ENCODE measurements at regions not wholly inside any gene's neighbourhood (a gene's known extent, or its start where the extent isn't known, plus 50 kb on each side); places are given as distances from the start of the nearest gene placed in this dataset.

- TF ChIP-seq POLR2A (IDR thresholded peaks at IDR 0.05) (no peak), CTCF (IDR thresholded peaks at IDR 0.05) (no peak)
These were observed 483.2 kb upstream of the EPHA7 start for GRCh38 chr6:93902517-93902916.
